ENCODE measurements at regions not wholly inside any gene's neighbourhood (a gene's known extent, or its start where the extent isn't known, plus 50 kb on each side); places are given as distances from the start of the nearest gene placed in this dataset.

GRCh38 chr7:64099656-64100531, 54.7 kb downstream of the ZNF727 start:
- no peak for ATAC-seq
- DNase-seq = no peak

GRCh38 chr7:64101126-64101942, 56.1 kb downstream of the ZNF727 start:
- DNase-seq = no peak
- no peak for ATAC-seq

GRCh38 chr7:64101943-64102655, 56.9 kb downstream of the ZNF727 start:
- ATAC-seq = peak; percentile 14
- DNase-seq = no peak

GRCh38 chr7:64102656-64103400, 57.6 kb downstream of the ZNF727 start:
- DNase-seq = no peak
- no peak for ATAC-seq

GRCh38 chr7:64113981-64114380, 68.7 kb downstream of the ZNF727 start:
- ATAC-seq = no peak
- no peak for DNase-seq

GRCh38 chr7:64114791-64115190, 69.6 kb downstream of the ZNF727 start:
- no peak for DNase-seq
- no peak for ATAC-seq

- no peak for DNase-seq
- ATAC-seq = no peak
Measured at GRCh38 chr7:64131696-64132095, 75.3 kb upstream of the ZNF735 start.

All from stimulated activated naive CD8-positive, alpha-beta T cell treated with anti-CD3 and anti-CD28 coated beads, Interleukin-15, Interleukin-2, amounts not matched to agents 100 U/mL and 50 U/mL, for 24 hours (primary cell).